HG02852 (cell line): ENCODE measurements at regions not wholly inside any gene's neighbourhood (a gene's known extent, or its start where the extent isn't known, plus 50 kb on each side); places are given as distances from the start of the nearest gene placed in this dataset.
"Not testable (repeated sequence)": the region's sequence is repeated elsewhere in the genome, so short reads cannot be mapped to it uniquely, and the experiment has no call there.

Source experiments
- ATAC-seq: cut with Tn5 transposase; IDR thresholded peaks from one replicate; pipeline ENCODE4 v1.9.1; 2021; ENCODE audit warnings: mild to moderate bottlenecking, moderate library complexity; ENCODE audit not compliant: unreplicated experiment

- ATAC-seq: no peak
These were observed 251.4 kb upstream of the RGMA start for GRCh38 chr15:93340406-93340805.

- no peak for ATAC-seq
These were observed 244.8 kb upstream of the RGMA start for GRCh38 chr15:93333796-93334195.

GRCh38 chr15:93333126-93333525 is 244.1 kb upstream of the RGMA start:
- not testable (repeated sequence) for ATAC-seq

DNA sequence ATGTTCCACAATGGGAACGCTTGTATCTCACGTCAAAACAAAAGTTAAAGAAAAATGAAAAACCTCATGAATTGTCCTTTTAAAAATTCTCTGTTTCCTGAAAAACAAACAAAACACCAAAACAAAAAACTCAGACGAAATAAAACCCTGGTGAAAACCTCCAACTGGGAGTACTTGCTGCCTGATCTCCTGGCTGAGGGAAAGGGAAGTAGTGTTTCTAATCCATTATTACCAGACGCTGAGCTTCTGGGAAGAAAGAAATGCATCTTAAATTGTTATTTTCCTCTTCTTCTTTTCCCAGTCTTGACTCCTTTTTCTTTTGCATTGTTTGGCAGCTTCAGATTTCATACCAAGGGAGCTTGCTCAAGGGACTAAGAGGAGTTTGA is 243.2 kb upstream of the RGMA start:
- ATAC-seq: no peak

DNA sequence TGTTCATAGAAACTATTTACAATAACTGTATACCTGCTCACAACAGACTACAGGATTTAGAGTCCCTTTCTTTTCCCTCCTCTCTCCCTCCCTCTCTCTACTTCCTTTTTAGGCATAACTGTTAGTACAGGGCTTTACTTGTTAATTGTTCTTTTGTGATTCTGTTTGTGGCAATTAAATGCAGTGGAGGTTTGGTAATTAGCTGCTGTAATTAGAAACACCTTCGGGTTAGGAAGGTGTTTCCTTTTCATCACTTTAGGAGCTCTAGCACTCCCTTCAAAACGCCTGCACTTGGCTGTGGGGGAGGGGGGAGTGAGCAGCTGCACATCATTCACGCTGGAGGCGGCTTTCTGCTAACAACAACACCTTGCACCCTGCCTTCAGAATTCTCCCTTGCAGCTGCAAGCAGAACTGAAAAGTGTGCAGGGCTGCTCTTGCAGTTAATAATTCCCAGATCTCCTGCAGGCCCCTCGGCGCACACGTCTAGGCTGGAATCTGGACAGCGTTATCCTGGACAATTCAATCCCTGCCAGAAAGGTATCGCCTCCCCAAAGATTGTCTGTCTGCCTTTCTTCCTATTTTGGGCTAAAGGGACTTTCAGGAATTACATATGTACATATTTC is 242.6 kb upstream of the RGMA start:
- ATAC-seq: no peak

DNA sequence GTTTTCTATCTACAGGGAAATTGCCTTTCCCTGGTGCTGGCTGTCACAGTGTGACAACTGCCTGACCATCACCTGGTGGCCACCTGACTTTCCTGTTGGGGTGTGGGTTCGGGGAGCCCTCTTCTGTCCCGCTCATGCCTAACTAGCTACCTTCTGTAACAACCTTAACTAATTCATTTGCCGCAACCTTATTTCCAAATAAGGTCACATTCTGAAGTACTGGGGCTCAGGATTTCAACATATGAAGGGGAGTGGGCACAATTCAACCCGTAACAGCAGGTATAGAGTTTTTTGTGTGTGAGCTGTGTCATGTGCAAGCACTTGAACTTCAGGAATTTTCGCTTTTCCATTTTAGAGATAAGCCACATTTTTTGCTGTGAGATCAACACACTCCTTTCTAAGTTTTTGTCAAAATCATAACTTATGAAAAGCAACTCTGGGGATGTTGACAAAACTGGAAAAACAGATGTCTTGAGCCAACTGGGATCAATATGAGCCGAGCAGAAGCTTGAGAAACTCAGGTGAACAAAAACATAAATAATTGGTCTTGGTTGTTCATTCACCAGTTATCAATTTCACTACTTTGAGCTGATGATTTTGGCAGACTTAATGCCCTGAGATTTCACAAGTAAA is 242.0 kb upstream of the RGMA start:
- no peak for ATAC-seq

- no peak for ATAC-seq
These were observed 238.4 kb upstream of the RGMA start for GRCh38 chr15:93327364-93327763.

DNA sequence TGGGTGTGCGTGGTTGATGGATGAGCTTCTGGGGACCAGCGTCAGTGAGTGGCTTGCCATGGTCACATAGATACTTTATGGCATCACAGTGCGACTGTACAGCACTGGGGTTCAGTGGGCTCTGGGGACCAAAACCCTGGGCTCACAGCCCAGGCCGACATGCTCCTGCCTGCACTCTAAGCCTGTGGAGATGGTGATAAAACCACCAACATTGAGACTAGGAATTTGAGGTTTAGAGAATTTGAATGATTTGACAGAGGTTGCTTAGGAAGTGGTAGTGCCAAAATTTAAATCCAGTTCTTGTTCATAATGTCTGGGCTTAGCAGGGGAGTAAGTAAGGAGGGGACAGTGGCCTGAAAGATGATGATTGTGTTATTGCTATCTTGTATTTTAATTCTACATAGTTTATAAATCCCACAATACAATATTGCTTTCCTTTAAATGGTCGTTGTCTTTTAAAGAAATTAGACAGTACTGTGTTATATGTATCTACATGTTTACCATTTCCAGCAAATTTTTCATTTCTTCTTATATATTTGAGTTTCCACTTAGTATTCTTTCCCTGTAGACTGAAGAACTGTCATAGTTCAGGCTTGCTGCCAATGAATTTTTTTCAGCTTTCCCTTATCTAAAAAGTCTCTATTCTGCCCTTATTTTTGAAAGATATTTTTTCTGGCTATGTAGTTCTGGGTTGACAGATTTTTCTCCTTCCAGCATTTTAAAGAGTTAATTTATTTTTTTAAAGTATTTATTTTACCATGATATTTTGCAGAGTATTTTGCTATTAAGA is 235.4 kb upstream of the RGMA start:
- ATAC-seq: no peak

- no peak for ATAC-seq
These were observed 232.9 kb upstream of the RGMA start for GRCh38 chr15:93321881-93322282.

DNA sequence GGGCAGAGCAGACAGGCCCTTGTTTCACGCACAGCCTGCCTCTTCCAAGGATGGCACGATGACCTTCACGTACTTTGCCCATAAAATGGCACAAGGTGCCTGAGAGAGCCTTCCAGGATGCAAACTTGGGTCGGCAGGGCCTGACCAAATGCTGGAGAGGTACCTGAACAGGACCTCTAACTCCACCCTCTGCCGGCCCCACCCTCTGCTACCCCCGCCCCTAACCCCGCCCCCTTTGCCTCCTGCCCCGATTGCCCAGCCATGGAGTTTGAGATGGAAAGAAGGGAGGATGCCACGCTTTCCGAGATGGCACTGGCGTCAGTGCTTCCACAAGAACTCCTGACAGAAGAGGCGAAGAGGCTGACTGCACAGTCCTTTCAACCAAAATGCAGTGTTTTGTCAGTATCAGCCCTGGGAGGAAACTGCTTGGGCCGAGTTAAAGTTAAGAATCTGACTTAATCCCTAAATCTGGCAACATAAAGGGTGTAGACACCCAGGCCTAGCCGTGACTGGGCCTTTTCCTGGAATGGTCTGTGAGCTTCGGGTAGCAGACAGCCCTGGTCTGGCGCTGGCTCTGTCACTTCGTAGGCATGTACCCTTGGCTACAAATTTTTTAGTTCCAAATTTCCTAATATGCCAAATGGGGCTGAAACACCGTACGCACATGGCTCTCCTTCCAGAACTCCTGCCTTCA is 230.3 kb upstream of the RGMA start:
- ATAC-seq: no peak

DNA sequence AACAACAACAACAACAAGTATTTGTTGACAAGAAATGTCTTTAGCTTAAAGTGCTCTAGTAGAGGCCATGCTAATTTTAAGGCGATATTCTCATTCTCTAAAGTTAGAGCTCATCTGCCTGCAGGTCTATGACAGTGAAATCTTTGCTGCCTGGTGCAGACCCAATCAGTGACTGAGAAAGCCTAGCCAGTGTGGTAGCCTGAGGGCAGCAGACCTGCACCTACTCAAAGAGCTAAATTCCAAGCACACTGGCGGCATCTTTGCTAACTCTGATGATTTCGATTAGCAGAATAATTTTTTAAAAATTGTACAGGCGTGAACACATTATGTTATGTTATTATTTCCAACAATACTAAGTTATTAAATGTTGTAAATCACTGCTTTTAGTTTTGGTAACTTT is 228.8 kb upstream of the RGMA start:
- no peak for ATAC-seq

- ATAC-seq: no peak
These were observed 225.2 kb upstream of the RGMA start for GRCh38 chr15:93314245-93314644.

- ATAC-seq: no peak
These were observed 224.0 kb upstream of the RGMA start for GRCh38 chr15:93312891-93313486.

DNA sequence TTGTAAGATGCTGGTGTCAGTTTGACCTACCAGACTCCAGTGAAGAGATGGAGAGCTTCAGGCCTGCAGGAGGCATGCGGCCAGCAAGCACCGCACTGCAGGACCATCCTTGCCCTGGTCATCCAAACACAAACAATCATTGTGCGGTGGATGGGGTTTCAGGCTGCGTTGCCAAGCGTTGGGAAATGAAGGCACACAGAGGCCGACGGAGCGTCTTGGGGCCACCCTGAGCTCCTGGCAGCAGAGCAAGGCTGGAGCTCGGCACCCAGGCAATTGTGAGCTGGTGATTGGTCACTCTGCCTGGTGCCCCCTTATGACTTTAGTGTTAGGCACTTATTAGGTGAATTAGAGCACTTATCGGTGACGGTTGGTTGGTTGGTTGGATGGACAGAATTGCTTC is 222.6 kb upstream of the RGMA start:
- ATAC-seq: no peak

- ATAC-seq: no peak
These were observed 219.1 kb upstream of the RGMA start for GRCh38 chr15:93308026-93308690.

GRCh38 chr15:93307513-93307912 is 218.5 kb upstream of the RGMA start:
- no peak for ATAC-seq

- no peak for ATAC-seq
These were observed 216.3 kb upstream of the RGMA start for GRCh38 chr15:93305306-93305705.

- ATAC-seq: no peak
These were observed 213.2 kb upstream of the RGMA start for GRCh38 chr15:93302080-93302765.

DNA sequence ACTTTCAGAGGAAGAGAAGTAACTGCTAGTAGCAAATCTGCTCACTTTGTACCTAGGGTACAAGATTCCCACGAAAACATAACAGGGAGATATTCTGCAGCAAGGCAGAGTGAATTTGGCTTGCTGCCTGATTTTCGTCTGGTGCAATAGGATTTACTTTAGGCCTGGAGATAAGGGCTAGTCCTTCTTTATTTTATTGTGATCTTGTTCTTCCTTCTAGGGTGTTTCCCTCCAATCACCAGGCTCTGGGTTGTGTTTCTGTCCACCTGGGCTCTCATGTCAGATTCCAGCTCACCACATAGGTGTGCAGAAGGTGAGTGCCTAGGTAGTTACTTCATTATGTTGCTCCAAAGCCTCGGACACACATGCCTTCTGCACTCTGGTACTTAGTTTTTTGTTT is 211.8 kb upstream of the RGMA start:
- ATAC-seq: no peak

- no peak for ATAC-seq
These were observed 210.7 kb upstream of the RGMA start for GRCh38 chr15:93299675-93300074.
